GM21390 (cell line): ENCODE measurements at regions not wholly inside any gene's neighbourhood (a gene's known extent, or its start where the extent isn't known, plus 50 kb on each side); places are given as distances from the start of the nearest gene placed in this dataset.

Experiments used
- ATAC-seq: cut with Tn5 transposase; IDR thresholded peaks from one replicate; pipeline ENCODE4 v1.9.1; 2021; ENCODE audit not compliant: unreplicated experiment

DNA sequence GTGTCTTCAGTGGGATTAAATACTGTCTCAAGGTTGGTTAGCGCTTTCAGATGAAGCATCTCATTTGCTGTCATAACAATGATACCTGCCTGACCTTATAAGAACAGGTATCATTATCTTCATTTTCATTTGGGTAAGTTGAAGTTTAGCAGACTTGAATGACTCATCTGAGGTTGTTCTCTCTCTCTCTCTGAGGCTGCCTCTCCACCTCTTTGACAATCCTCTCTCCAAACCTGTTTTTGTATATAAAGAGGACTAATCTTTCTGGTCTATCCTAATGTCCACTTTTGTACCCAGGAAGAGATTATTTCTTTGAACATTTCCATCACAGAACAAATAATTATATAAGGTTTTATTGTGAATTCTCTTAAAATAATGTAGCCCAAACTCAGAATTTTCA lies 291.4 kb downstream of the KLF6 start:
- no peak for ATAC-seq

DNA sequence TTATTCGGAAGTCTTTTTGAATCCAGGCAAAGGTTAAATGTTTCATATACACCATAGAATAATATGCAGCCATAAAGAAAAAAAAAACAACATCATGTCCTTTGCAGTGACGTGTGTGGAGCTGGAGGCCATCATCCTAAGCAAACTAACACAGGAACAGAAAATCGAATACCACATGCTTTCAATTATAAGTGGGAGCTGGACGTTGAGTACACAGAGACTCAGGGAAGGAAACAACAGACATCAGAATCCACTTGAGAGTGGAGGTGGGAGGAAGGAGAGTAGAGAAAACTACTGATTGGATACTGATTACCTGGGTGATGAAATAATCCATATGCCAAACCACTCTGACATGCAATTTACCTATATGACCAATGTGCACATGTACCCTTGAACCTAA lies 293.4 kb downstream of the KLF6 start:
- no peak for ATAC-seq

DNA sequence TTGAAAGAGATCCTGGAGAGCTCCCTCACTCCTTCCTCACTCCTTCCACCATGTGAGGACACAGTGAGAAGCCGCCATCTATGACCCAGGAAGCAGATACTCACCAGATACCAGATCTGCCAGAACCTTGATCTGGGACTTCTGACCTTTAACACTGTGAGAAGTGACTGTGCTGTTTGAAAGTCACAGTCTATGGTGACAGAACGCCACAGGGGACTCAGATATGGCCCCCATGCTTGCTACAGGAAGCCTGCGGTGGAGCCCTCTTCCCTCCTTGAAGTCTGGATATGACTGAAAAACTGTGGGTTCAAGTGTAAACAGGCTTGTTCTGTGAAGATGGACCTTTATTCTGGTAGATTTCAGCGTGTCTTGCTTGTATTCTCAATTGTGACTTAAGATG lies 297.8 kb downstream of the KLF6 start:
- no peak for ATAC-seq

DNA sequence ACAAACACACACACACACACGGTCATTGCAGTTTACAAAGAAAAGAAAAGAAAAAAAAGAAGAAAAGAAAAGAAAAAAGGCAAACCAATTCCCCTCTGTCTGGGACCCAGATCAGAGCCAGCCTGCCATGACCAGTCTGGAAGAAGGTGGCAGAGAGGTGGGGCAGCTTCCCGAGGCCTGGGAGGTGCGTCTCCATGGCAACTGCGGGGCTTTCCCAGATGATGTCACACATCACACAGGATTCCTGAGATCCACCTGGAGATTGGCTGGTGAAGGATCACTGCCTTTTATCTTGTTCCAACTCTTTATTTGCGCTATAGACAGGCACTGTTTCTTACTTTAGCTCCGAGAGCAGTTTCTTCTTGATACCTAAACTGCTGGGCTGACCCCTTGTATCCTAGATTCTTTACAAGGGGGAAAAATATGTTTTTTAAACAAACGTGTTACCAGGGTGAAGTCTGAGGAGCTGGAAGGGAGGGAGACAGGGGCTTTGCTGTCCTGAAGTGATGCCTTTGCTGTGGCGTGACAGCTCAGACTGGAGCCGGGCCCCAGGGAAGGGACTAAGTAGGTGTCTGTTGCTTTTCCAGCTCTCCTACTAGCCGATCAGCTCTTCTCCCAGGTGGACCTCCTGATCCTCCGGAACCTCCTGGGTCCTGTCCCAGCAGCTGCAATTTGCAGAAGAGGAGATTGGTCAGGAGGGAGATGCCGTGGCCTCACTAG lies 298.5 kb downstream of the KLF6 start:
- no peak for ATAC-seq

DNA sequence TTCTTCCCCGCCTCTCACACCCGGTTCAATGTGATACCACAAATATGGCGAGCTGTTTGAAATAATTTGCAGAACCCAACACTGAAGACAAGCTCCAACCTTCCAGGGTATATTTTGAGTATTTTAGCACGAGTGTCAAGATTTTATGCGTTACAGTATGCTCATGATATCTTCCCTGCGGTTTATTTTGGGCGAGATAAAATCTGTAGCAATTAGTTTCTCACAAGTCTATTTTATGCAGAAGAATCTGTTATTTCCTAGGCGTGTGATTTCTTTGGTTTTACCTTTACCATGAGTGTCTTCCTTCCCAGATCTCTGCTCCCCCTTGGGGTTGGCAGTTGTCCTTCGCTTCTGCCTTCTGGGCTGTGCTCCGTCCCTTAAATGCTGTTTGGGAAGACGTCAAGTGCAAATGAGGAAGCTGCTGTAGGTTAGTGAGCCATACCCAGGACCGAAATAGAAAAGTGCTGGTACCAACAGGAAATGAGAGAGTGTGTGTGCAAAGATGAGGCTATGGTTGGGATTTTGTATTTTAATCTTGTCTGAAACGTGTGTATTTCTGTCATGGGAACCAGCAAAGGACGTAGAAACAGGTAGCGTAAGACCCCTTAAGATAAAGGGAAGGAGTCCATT lies 299.8 kb downstream of the KLF6 start:
- peak; percentile 45 for ATAC-seq

DNA sequence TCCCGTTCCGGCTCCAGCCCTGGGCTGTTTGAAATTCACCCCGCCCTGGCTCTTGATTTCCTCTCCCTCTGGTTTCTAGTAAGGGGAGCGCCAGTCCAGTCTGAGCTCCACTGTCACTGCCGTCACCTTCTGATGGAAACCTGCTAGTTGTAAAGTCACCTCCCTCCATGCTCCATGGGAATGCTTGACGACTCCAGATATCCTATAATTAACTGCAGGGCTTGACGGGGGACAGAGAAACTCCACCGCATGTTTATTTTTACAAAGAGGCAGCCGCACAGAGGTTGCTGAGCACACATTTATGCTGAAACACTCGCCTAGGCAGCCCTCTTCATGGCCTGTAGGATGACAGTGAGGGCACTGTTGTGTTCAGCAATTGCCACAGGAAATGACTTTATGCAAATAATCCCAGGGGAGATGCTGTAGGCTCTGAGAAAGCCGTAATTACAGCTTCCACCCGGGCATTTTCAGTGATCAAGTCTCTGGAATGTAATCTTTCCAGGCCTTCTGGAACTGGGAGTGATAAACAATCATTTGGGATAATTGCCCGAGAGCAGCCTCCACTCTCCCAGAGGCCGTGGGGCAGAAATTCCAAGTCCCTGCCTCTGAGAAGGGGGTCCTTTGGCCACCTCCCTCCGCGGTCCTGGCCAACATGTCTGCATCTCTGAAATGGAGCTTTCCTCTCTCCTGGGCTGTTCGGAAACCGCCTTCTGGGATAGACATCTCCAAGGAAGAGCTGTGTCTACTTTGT lies 300.5 kb downstream of the KLF6 start:
- peak; percentile 80 for ATAC-seq

DNA sequence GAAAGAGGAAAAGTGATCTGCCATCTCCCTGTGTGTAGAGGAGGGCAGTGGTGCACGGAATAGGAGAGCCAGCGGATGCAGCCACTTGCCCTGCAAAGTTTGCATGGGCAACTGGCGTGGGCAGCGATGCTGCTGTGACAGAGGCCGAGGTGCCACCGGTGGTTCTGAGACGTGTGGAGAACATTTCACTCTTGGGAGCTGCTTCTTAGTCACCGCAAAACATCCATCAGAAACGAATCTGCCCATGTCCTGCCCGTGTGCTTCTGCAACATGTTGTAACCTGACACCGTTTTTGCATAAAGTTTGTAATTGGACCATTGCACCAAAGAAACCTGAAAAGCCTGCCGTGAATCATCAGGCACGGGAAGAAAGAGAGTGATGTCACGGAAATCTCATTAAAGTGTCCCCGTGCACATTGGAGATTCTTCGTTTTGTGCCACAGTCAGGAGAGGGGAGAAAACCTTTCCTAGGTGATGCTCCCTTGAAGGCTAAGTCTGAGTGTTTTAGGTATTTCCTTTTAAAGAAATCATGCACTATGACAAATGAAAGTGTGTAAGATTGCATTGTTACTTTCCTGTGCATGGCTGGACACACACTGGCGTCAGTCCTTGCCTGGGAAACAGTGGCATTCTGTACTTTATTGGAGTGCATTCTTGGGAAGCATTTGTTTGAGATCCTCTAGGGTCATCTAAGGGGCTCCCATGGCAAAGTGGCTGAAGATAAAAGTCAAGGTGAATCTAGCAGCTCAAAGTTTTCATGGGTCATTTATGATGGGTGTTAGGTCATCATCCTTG lies 302.6 kb downstream of the KLF6 start:
- no peak for ATAC-seq

DNA sequence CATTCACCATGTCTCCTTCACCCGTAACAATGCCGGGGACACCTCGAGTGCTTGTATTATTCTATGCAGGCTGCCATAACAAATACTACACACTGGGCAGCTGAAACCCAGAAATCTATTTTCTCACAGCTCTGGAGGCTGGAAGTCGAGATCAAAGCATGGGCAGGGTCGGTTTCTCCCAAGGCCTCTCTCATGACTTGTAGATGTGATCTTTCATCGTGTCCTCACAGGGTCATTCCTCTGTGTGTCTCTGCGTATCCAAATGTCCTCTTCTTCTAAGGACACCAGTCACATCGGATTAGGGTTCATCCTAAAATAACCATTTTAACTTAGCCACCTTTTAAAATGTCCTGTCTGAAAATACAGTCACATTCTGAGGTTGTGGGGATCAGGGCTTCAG lies 303.5 kb downstream of the KLF6 start:
- no peak for ATAC-seq

DNA sequence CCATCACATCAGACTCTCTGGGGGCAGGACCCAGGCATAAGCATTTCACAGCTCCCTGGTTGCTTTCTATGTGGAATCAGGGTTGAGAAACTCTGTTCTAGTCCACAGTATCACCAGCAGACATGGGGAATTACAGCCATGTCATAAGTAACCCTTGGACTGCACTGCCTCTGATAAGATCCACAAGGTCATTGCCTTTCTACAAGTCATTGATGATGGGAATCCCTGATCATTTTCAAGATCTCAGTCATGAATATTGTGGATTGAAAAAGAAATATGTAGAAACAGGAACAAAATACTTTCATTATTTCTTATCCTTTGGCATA lies 304.1 kb downstream of the KLF6 start:
- no peak for ATAC-seq

DNA sequence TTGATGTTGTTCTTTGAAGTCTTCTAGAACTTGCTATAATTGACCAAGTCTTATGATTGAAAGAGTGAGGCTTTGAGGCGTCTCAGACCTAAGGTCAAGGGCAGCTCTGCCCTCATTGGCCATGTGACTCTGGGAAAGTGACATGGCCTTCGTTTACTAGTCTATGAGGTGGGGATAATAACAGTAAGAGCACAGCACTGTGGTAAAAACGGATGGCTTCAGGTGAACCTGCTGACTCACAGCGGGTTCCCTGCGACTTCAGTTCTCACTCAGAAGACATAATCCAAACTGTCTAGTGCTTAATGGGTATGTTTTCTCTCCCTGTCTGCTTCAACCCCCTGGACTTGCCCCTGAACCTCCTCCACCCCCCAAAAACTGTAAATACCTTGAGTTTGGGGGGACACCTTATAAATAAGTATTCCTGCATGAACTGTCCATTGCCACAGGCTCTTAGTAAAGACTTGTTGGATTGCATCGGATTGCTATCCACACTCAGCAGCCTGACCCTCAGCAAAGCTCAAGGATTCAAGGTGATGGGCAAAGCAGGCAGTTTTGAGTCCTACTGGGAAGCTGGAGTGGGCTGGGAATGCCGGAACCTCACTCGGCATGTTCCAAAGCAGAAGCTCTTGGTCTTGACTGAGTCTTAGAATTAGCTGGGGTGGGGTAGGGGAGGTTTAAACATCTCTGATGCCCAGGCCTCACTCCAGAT lies 304.6 kb downstream of the KLF6 start:
- no peak for ATAC-seq

DNA sequence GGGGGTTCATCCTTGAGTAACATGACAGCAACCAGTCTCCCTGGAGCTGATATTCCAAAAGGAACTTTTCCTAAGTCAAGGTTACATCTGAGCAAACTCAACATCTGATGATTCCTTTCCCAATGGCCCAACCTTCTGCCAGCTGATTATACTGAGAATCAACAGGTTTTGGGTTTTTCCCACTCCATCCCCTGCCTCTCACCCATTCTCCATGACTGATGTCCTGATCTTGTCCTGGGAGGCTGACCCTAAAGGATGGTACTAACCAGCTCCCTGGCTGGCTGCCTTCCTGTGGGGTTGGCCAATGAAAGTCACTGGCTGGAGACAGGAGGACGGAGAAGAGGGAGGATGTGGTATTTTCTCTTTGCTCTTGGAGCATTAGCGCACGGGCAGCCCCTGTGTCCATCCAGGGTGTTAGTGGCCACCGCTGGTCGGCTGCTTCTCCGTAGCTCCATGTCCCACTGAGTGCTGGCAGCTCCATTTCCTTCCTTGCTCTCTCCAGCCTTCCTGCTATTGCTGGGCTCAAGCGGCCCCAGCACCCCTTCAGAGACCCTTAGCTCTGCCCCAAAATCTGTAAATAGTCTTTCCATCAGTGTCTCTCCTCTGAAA lies 306.2 kb upstream of the PITRM1 start:
- no peak for ATAC-seq

DNA sequence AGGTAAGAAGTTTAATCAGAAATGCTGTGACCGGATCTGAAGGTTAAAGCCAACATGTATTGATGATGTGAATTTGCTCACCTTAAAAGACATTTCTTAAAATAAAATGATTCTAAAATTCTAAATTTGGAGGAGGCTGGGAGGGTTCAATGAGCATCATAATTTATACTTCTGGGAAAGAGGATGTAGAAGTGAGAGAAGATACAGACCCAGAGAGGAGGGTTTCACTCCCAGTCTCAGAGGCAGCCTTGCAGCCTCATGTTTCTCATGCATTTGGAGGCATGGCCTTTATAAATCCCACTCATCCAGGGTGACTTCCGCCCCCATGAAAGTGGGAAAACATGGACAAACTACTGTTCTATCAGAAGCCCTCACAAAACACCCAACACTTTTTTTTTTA lies 305.6 kb upstream of the PITRM1 start:
- ATAC-seq, result peak; percentile 71

DNA sequence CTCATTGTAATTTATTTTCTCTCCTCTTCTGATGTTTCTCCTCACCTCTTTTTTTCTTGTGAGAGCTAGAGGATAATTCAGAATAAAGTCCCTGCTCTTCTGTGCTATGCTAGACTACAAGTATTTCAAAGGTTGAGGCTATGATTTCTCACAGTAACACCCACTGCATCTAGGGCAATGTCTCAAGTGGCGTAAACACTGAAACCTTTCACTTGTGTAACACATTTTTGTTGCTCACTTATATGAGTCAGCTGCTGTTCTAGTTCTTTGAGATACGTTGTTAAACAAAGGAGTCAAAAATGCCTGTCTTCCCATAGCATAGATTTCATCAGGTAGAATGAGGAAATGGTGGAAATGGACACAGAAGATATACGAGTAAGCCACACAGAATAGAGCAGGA lies 305.1 kb upstream of the PITRM1 start:
- ATAC-seq, result peak; percentile 71

DNA sequence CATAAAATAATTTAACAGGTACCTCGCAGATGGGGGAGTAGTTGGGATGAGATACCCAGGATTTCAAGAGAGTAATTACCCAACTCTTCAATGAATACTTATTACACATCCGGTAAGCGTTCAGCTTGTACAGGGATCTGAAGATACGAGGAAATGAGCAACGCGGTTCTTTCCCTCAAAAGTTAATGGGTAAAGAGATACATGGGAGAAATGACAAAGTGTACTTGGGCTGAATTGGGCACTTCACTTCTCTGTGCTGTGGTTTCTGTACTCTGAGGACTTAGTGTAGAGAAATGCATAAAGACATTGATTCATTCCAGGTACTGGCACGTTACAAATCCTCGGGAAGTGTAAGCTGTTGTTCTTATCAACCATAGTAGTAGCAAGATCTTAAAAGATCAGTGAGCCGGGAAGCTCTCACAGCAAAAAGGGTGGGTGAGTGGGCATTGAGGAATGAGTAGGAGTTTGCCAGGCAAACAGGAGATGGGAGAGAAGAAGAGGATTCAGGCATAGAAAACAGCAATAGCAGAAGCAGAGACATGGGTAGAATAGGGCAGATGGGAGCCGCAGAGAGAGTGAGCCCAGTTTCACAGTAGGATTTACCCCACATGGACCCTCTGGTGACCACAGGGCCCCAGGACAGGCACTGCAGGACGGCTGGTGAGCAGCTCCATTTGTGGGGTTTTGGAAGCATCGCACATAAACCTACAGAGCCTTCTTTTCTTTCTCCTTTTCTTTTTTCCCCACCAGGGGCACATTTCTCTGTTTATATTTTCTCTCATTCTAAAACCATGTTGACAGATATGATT lies 304.3 kb upstream of the PITRM1 start:
- no peak for ATAC-seq

DNA sequence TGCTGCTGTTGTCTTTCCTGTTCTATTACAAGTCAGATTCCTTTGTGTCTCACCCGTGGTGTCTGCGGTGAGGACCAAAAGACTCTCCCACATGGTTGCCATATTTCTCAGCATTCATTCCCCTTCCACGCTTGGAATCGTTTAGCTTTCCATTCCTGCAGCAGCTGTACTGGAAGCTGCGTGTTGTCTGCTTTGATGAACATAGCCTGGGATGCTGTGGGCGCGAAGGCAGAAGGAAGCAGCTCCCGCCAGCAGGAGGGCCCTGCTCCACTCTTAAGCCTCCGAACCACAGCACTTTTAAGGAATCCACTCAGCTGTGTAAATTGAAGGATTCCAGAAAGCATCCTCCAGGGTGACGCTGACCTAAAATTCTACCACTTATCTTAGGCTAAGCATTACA lies 303.6 kb upstream of the PITRM1 start:
- ATAC-seq, result no peak

DNA sequence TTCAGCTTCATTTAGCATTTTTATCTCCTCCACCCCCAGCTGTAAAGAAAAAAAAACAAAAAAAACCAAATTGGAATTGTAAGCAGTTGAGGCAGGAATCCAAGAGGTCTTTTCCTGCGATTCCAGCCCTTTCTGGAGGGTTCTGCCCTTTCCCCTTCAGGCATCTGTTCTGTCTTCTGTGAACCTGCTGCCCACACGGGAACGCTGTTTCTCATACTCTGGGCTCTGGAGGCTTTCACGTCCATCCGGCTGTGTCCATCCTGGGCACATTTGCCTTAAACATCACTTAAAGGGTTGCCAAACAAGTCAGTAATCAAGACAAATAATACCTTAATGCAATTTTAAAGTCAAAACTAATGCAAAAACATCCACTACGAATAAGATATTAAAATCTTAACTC lies 302.8 kb upstream of the PITRM1 start:
- ATAC-seq, result no peak

DNA sequence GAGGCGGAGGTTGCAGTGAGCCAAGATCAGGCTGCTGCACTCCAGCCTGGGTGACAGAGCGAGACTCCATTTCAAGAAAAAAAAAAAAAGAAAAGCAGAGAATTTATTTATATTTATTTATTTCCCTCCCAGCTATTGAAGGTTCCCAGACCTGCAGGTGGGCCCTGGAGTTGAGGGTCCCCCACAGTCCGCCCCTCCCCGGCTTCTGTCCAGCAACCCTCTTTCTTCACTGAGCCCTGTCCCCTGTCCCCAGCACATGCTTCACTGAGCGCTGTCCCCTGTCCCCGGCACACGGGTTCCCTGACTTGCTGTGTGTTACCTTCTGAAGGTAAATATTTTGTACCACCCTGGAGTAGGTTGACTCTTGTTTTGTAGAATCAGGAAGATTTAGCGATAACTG lies 301.7 kb upstream of the PITRM1 start:
- no peak for ATAC-seq

DNA sequence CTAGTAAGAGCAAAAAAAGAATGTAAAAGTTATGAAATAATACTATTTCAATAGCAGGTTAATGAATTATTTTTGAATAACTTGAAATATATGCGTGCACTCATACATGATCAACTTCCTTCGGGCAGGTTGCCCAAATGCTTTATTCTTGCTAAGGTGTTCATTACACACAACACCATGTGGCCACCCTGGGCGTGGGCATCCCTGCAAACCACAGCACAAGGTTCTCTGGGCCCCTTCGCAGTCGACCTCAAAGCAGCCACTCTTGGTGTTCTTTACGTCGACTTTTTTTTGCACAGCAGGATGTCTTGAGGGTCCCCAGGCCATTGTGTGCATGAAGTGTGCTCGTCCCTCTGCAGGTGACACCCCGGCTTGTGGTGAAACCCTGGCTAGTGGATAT lies 300.7 kb upstream of the PITRM1 start:
- no peak for ATAC-seq

DNA sequence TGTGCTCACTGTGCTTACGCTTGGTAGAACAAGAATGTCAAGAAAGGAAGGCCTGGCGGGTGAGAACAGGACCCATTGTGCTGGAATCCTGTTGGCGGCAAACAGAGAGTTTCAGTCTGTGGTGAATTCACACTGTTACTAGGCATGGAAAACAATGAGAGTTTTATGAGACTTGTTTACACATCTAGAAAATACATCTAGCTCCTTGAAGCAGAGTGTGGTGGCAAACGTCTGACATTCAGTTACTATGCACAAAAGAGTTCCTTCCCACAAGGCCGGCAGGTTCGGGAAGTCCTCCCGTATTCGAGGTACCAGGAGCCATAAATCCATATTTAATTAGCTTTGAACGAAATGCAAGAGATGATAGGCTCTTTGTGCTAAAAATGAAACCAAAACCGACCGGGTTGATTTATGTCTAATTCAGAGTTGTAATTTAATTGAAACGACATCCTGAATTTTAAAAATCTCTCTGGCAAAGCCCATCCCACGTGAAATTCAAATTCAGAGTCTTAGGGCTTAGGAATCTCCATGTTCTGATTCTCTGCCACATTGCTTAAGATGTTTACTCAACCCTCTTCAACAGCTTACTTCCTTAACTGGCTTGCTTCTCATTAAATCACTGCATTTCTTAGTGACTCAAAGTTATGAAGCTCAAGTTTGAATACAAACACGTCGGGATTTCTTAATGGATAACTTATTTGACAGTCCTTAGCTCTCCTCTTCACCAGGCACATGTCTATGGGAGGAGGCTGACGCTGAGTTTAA lies 299.9 kb upstream of the PITRM1 start:
- no peak for ATAC-seq
